Small intestine (tissue), 7 donors: ENCODE measurements at regions not wholly inside any gene's neighbourhood (a gene's known extent, or its start where the extent isn't known, plus 50 kb on each side); places are given as distances from the start of the nearest gene placed in this dataset.

ENCODE experiments used
- DNase-seq, 2 donors: peaks; one replicate each; pipeline versions ENCODE4 v3.0.0 to v3.0.0-alpha.2; 2013
- FAIRE-seq: peaks from 2 replicates; lab custom pipeline; 2012; peaks lifted over from hg19 to GRCh38; lab: Jason Lieb, UNC
- H3K27ac ChIP-seq, 3 donors: one replicate each; pipeline ENCODE4 v1.5.1; 2013; ENCODE audit warnings: low read length in 2 of 3, mild to moderate bottlenecking in 2 of 3, control low read depth in 1 of 3, inconsistent platforms in 1 of 3, low read depth in 1 of 3, moderate library complexity in 1 of 3
- H3K27me3 ChIP-seq, 3 donors: one replicate each; pipeline ENCODE4 v1.6.1; 2013; ENCODE audit warnings: low read length in 3 of 3, inconsistent platforms in 1 of 3; ENCODE audit not compliant: control insufficient read depth in 3 of 3, insufficient read depth in 3 of 3
- H3K36me3 ChIP-seq, 3 donors: one replicate each; pipeline ENCODE4 v1.6.1; 2013; ENCODE audit warnings: low read length in 3 of 3, inconsistent platforms in 1 of 3, low read depth in 1 of 3, mild to moderate bottlenecking in 1 of 3, moderate library complexity in 1 of 3; ENCODE audit not compliant: control insufficient read depth in 3 of 3, insufficient read depth in 2 of 3
- H3K4me1 ChIP-seq, 3 donors: one replicate each; pipeline ENCODE4 v1.6.1; 2013; ENCODE audit warnings: low read length in 2 of 3, inconsistent platforms in 1 of 3, low read depth in 1 of 3, mild to moderate bottlenecking in 1 of 3, moderate library complexity in 1 of 3; ENCODE audit not compliant: control insufficient read depth in 3 of 3, insufficient read depth in 2 of 3
- H3K4me3 ChIP-seq, 3 donors: one replicate each; pipeline ENCODE4 v1.5.1; 2013; ENCODE audit warnings: low read length in 3 of 3, control low read depth in 1 of 3, inconsistent platforms in 1 of 3, low read depth in 1 of 3, mild to moderate bottlenecking in 1 of 3, moderate library complexity in 1 of 3
- H3K9me3 ChIP-seq, 2 donors: one replicate each; pipeline ENCODE4 v1.6.1; 2013; ENCODE audit warnings: low read depth in 1 of 2, low read length in 1 of 2; ENCODE audit not compliant: control insufficient read depth in 2 of 2, insufficient read depth in 1 of 2
- WGBS, 3 donors: extraction: QIAGEN DNeasy Blood & Tissue Kit; methylation state at CpG; one replicate each; pipeline ENCODE4 v1.1.7; 2013; 5-methylcytosine and 5-hydroxymethylcytosine counted together
- donor health status: healthy with polysubstance abuse.
- donor health status: control.
- donor health status: control.
- donor health status: Bipolar disorder and iron deficiency.
- donor health status: healthy.

GRCh38 chr3:152100491-152101132 is 168.1 kb upstream of the MBNL1 start:
- Histone ChIP-seq H3K27ac (no peak overlapping the region), H3K36me3 (no peaks in the 10 kb centered on the region), H3K27me3 (no peaks in the 10 kb centered on the region), H3K4me3 (no peak overlapping the region), H3K4me1 (no peaks in the 10 kb centered on the region), H3K9me3 (no peaks in the 10 kb centered on the region)
- FAIRE-seq = no peak
- DNase-seq = peak; percentile 20 to 49
- WGBS, 3 donors = 64 to 74% (median 68%) methylated on average over 3 of the region's 3 CpGs

- no peak for DNase-seq
- WGBS, 3 donors = 89 to 96% (median 94%) methylated on average over 7 of the region's 7 CpGs
- FAIRE-seq = no peak
- Histone ChIP-seq H3K27ac (no peak overlapping the region), H3K4me1 (no peaks in the 10 kb centered on the region), H3K9me3 (no peaks in the 10 kb centered on the region), H3K27me3 (no peaks in the 10 kb centered on the region), H3K36me3 (no peaks in the 10 kb centered on the region), H3K4me3 (no peak overlapping the region)
These were observed 166.3 kb upstream of the MBNL1 start for GRCh38 chr3:152102410-152102809.

- no peak for FAIRE-seq
These were observed 165.5 kb upstream of the MBNL1 start for GRCh38 chr3:152103257-152103656.

GRCh38 chr3:152104847-152105415 is 163.8 kb upstream of the MBNL1 start:
- H3K27me3 ChIP-seq = no peaks in the 10 kb centered on the region
- H3K27ac ChIP-seq = no peak overlapping the region
- no peaks in the 10 kb centered on the region for H3K4me1 ChIP-seq
- H3K36me3 ChIP-seq = no peaks in the 10 kb centered on the region
- DNase-seq (no peak), FAIRE-seq (no peak)
- no peaks in the 10 kb centered on the region for H3K9me3 ChIP-seq
- WGBS, 3 donors = 81 to 88% (median 85%) methylated on average over 3 of the region's 3 CpGs
- no peak overlapping the region for H3K4me3 ChIP-seq

More at GRCh38 chr3:152103257-152103656, 165.5 kb upstream of the MBNL1 start:
- H3K4me1 ChIP-seq = no peaks in the 10 kb centered on the region
- no peaks in the 10 kb centered on the region for H3K36me3 ChIP-seq
- no peak for DNase-seq
- 91 to 96% (median 94%) methylated on average over 1 of the region's 1 CpG for WGBS, 3 donors
- no peaks in the 10 kb centered on the region for H3K9me3 ChIP-seq
- no peak overlapping the region for H3K27ac ChIP-seq
- no peaks in the 10 kb centered on the region for H3K27me3 ChIP-seq
- H3K4me3 ChIP-seq = no peak overlapping the region

GRCh38 chr3:152105446-152105845 is 163.3 kb upstream of the MBNL1 start:
- FAIRE-seq (no peak), DNase-seq (no peak)
- Histone ChIP-seq H3K27me3 (no peaks in the 10 kb centered on the region), H3K36me3 (no peaks in the 10 kb centered on the region), H3K4me3 (no peak overlapping the region), H3K9me3 (no peaks in the 10 kb centered on the region), H3K4me1 (no peaks in the 10 kb centered on the region), H3K27ac (no peak overlapping the region)
- 67 to 82% (median 78%) methylated on average over 5 of the region's 5 CpGs for WGBS, 3 donors

- Histone ChIP-seq H3K27me3 (no peaks in the 10 kb centered on the region), H3K27ac (no peak overlapping the region), H3K4me3 (no peak overlapping the region), H3K36me3 (no peaks in the 10 kb centered on the region), H3K9me3 (no peaks in the 10 kb centered on the region), H3K4me1 (no peaks in the 10 kb centered on the region)
- FAIRE-seq (no peak), DNase-seq (peak in 1 of 2 donors; percentile 34)
These were observed 159.7 kb upstream of the MBNL1 start for GRCh38 chr3:152109038-152109437.

GRCh38 chr3:152113413-152113812 is 155.3 kb upstream of the MBNL1 start:
- Histone ChIP-seq H3K4me1 (no peaks in the 10 kb centered on the region), H3K27ac (no peak overlapping the region), H3K36me3 (no peaks in the 10 kb centered on the region), H3K9me3 (no peaks in the 10 kb centered on the region), H3K4me3 (no peak overlapping the region), H3K27me3 (no peaks in the 10 kb centered on the region)
- DNase-seq (no peak), FAIRE-seq (no peak)
- 93 to 98% (median 95%) methylated on average over 1 of the region's 1 CpG for WGBS, 3 donors

- Histone ChIP-seq H3K36me3 (no peaks in the 10 kb centered on the region), H3K4me1 (no peaks in the 10 kb centered on the region), H3K4me3 (no peak overlapping the region), H3K9me3 (no peaks in the 10 kb centered on the region), H3K27me3 (no peaks in the 10 kb centered on the region), H3K27ac (no peak overlapping the region)
- DNase-seq = no peak
- 70 to 94% (median 87%) methylated on average over 2 of the region's 2 CpGs for WGBS, 3 donors
- FAIRE-seq = no peak
These were observed 154.6 kb upstream of the MBNL1 start for GRCh38 chr3:152113992-152114651.
